ENCODE measurements at regions not wholly inside any gene's neighbourhood (a gene's known extent, or its start where the extent isn't known, plus 50 kb on each side); places are given as distances from the start of the nearest gene placed in this dataset.

GRCh38 chr7:93823621-93824020, 66.9 kb downstream of the TFPI2 start:
- H3K9me3 ChIP-seq (ENCODE audit: control insufficient read depth, insufficient read depth, low read depth, low read length): no peaks in the 10 kb centered on the region
- DNase-seq (ENCODE audit: low read depth, low spot score): no peak
- H3K36me3 ChIP-seq (ENCODE audit: control insufficient read depth, insufficient read depth, low read length): no peaks in the 10 kb centered on the region
- H3K27ac ChIP-seq (ENCODE audit: low read length): no peak overlapping the region
- CTCF ChIA-PET: no interaction called here
- ATAC-seq: no peak
- BruUV-seq (replicated peaks): no TSS peak
- H3K4me3 ChIP-seq (ENCODE audit: low read depth in 2 of 2, low read length in 2 of 2): no peak overlapping the region
- POLR2A ChIA-PET: no interaction called here
- H3K4me1 ChIP-seq (ENCODE audit: control insufficient read depth, insufficient read depth, low read length): no peaks in the 10 kb centered on the region
- intact Hi-C loops (cut with micrococcal nuclease; ENCODE audit: unreplicated experiment): no loop called here
- in situ Hi-C loops (cut with HindIII; ENCODE audit: low pct_unique_long_range_greater_than_20kb, low sequenced_read_pairs): no loop called here
- H3K27me3 ChIP-seq (ENCODE audit: control insufficient read depth, insufficient read depth, low read length): no peaks in the 10 kb centered on the region; the same call in 1 of the 2 replicates
- no peak for TF ChIP-seq POLR2AphosphoS5 (IDR thresholded peaks at IDR 0.05; ENCODE audit: low read depth, low read length)
- no peak for TF ChIP-seq REST (IDR thresholded peaks at IDR 0.05; ENCODE audit: insufficient read depth in 1 of 2, low read depth in 2 of 2, low read length in 1 of 2)
- no peak for TF ChIP-seq TCF7L2 (IDR thresholded peaks at IDR 0.05; ENCODE audit: low read depth, low read length)
- TF ChIP-seq SIN3A (IDR thresholded peaks at IDR 0.05; ENCODE audit: borderline replicate concordance, insufficient read depth, low read depth, low read length): no peak
- no peak for TF ChIP-seq CTCF (IDR thresholded peaks at IDR 0.05)

GRCh38 chr7:93821463-93821862, 69.1 kb downstream of the TFPI2 start:
- TF ChIP-seq TCF7L2 (IDR thresholded peaks at IDR 0.05; ENCODE audit: low read depth, low read length): no peak
- TF ChIP-seq SIN3A (IDR thresholded peaks at IDR 0.05; ENCODE audit: borderline replicate concordance, insufficient read depth, low read depth, low read length): no peak
- no peak for TF ChIP-seq POLR2AphosphoS5 (IDR thresholded peaks at IDR 0.05; ENCODE audit: low read depth, low read length)
- TF ChIP-seq CTCF (IDR thresholded peaks at IDR 0.05): no peak
- no peak for TF ChIP-seq REST (IDR thresholded peaks at IDR 0.05; ENCODE audit: insufficient read depth in 1 of 2, low read depth in 2 of 2, low read length in 1 of 2)
- intact Hi-C loops (cut with micrococcal nuclease; ENCODE audit: unreplicated experiment) (no loop called here), in situ Hi-C loops (cut with HindIII; ENCODE audit: low pct_unique_long_range_greater_than_20kb, low sequenced_read_pairs) (no loop called here)
- CTCF ChIA-PET: no interaction called here
- H3K27ac ChIP-seq (ENCODE audit: low read length): no peak overlapping the region
- H3K9me3 ChIP-seq (ENCODE audit: control insufficient read depth, insufficient read depth, low read depth, low read length): no peaks in the 10 kb centered on the region
- DNase-seq (ENCODE audit: low read depth, low spot score) (no peak), ATAC-seq (no peak)
- no TSS peak for BruUV-seq (replicated peaks)
- H3K27me3 ChIP-seq (ENCODE audit: control insufficient read depth, insufficient read depth, low read length): no peaks in the 10 kb centered on the region; the same call in 1 of the 2 replicates
- H3K4me3 ChIP-seq (ENCODE audit: low read depth in 2 of 2, low read length in 2 of 2): no peak overlapping the region
- POLR2A ChIA-PET: no interaction called here
- no peaks in the 10 kb centered on the region for H3K4me1 ChIP-seq (ENCODE audit: control insufficient read depth, insufficient read depth, low read length)
- H3K36me3 ChIP-seq (ENCODE audit: control insufficient read depth, insufficient read depth, low read length): no peaks in the 10 kb centered on the region
